Spleen (tissue), 11 donors: ENCODE measurements at regions not wholly inside any gene's neighbourhood (a gene's known extent, or its start where the extent isn't known, plus 50 kb on each side); places are given as distances from the start of the nearest gene placed in this dataset.
A peak's percentile ranks its signal among the peaks of the same experiment; 100 is the strongest.

Experiments
- DNase-seq: peaks from one replicate; pipeline ENCODE4 v3.0.0-alpha.2; 2020
- H3K27ac ChIP-seq, 8 donors: fragments of 200-600 bp; sonication (generic) in 7 of 8; 1 replicate in 4 of 8; 2 replicates in 4 of 8; pipeline versions ENCODE4 v1.5.0 to v1.8.0; 2016 to 2021; ENCODE audit warnings: inconsistent platforms in 4 of 8, mild to moderate bottlenecking in 4 of 8, moderate library complexity in 1 of 8
- H3K27me3 ChIP-seq, 7 donors: fragments of 200-600 bp; sonication (generic) in 6 of 7; replicated peaks in 1 of 7; 1 replicate in 4 of 7; 2 replicates in 3 of 7; pipeline versions ENCODE4 v1.5.0 to v1.8.0; 2016 to 2021; ENCODE audit warnings: inconsistent platforms in 3 of 7, mild to moderate bottlenecking in 1 of 7
- H3K36me3 ChIP-seq, 6 donors: fragments of 200-600 bp; sonication (generic) in 5 of 6; 1 replicate in 4 of 6; 2 replicates in 2 of 6; pipeline versions ENCODE4 v1.5.0 to v1.8.0; 2016 to 2021; ENCODE audit warnings: inconsistent platforms in 2 of 6
- H3K4me1 ChIP-seq, 6 donors: fragments of 200-600 bp; sonication (generic) in 5 of 6; 1 replicate in 3 of 6; 2 replicates in 3 of 6; pipeline versions ENCODE4 v1.5.0 to v1.8.0; 2016 to 2021; ENCODE audit warnings: inconsistent platforms in 3 of 6
- H3K4me3 ChIP-seq, 8 donors: fragments of 200-600 bp; sonication (generic) in 7 of 8; 1 replicate in 4 of 8; 2 replicates in 4 of 8; pipeline versions ENCODE4 v1.5.0 to v1.8.0; 2016 to 2021; ENCODE audit warnings: inconsistent platforms in 4 of 8, mild to moderate bottlenecking in 4 of 8, moderate library complexity in 2 of 8
- H3K9me3 ChIP-seq, 8 donors: fragments of 200-600 bp; sonication (generic) in 7 of 8; 1 replicate in 4 of 8; 2 replicates in 4 of 8; pipeline versions ENCODE4 v1.5.0 to v1.8.0; 2016 to 2021; ENCODE audit warnings: inconsistent platforms in 4 of 8
- CTCF ChIP-seq, 11 experiments: fragments of 200-600 bp in 7 of 11; fragments of 450-650 bp in 4 of 11; sonication (generic) in 4 of 11; IDR thresholded peaks in 8 of 11; conservative IDR thresholded peaks in 3 of 11; 1 replicate in 7 of 11; 2 replicates in 4 of 11; pipeline versions ENCODE4 v1.4.0 to v1.8.0; 2016 to 2021; ENCODE audit warnings: antibody characterized with exemption in 11 of 11, inconsistent platforms in 4 of 11, mild to moderate bottlenecking in 1 of 11
- POLR2A ChIP-seq, 3 donors: fragments of 450-650 bp; IDR thresholded peaks; one replicate each; pipeline ENCODE4 v1.5.1; 2017; ENCODE audit warnings: antibody characterized with exemption in 3 of 3, mild to moderate bottlenecking in 1 of 3
- POLR2AphosphoS5 ChIP-seq, 3 donors: sonication (generic); formaldehyde crosslinking; IDR thresholded peaks; one replicate each; pipeline ENCODE4 v1.5.1; 2017; ENCODE audit warnings: antibody characterized with exemption in 3 of 3
- WGBS, 5 donors: extraction: QIAGEN DNeasy Blood & Tissue Kit in 3 of 5; methylation state at CpG; one replicate each; pipeline versions ENCODE4 v1.1.5 to v1.1.7; 2013 to 2018; 5-methylcytosine and 5-hydroxymethylcytosine counted together
- intact Hi-C: fragments of 100-400 bp; cut with DNase I; formaldehyde crosslinking; loops from one replicate; pipeline ENCODE4 v1.15.0; 2023; ENCODE audit warnings: low total_unique reads
- donor health status: healthy with polysubstance abuse.
- donor health status: DM: no; HTN: no; CAD: no; lungs with moderate emphysema.
- donor health status: DM: no; HTN: no; CAD: no.
- donor health status: Bipolar disorder and iron deficiency.
- donor health status: healthy.
- donor health status: DM: no; HTN: no; CAD: no.
- donor health status: DM: yes; HTN: yes; CAD: no.

DNA sequence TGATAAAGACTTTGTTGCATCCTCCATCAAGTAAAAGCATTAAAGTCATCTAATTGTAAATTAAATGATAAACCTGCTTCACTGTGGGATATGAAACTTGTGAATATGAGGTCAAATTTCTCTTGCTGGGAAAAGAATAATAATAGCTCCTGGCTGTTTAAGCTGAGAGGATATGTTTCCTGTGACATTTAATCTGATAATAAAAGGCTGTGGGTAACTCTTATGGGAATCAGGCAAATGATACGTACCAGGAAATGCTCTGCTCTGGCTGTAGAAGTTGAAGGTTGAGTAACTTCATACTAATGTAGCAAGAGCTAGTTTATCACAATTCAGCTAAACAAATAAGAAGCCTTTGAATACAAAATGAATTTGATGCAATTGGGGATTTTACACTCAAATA lies 574.6 kb downstream of the RAPGEF2 start:
- intact Hi-C loops: no loop called here

DNA sequence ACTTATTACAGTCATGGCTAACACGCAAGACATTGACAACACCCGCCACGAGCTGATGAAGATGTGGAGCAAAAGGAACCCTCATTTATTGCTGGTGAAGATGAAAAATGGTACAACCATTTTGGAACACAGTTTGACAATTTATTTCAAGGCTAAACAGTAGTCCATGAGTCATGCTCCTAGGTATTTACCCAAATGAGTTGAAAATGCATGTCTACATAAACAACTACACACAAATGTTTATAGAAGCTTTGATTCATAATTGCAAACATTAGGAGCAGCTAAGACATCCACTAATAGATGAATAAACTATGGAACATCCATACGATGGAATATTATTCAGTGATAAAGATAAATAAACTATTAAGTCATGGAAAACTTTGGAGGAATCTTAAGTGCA lies 580.1 kb downstream of the RAPGEF2 start:
- no peaks in the 10 kb centered on the region for H3K27me3 ChIP-seq

More for the DNA sequence above, 574.6 kb downstream of the RAPGEF2 start:
- Histone ChIP-seq H3K27me3 (no peaks in the 10 kb centered on the region), H3K27ac (peak overlapping the region in 2 of 8 donors; percentile 18 to 41), H3K36me3 (no peaks in the 10 kb centered on the region), H3K4me1 (peaks cover 0 to 8% (median 0%) of the 10 kb centered on the region in 6 donors), H3K9me3 (no peaks in the 10 kb centered on the region), H3K4me3 (no peak overlapping the region)
- DNase-seq: no peak
- TF ChIP-seq POLR2A (IDR thresholded peaks at IDR 0.05) (no peak), CTCF (IDR thresholded peaks at IDR 0.05 in 8 of 11, conservative IDR thresholded peaks at IDR 0.05 in 3 of 11) (no peak)
- 34 to 52% (median 40%) methylated on average over 1 of the region's 1 CpG for WGBS, 5 donors

GRCh38 chr4:159684061-159684460 lies 581.2 kb downstream of the RAPGEF2 start:
- DNase-seq: no peak
- WGBS, 5 donors: 69 to 88% (median 77%) methylated on average over 1 of the region's 1 CpG
- no peaks in the 10 kb centered on the region for H3K4me1 ChIP-seq
- peaks cover 0 to 8% (median 0%) of the 10 kb centered on the region in 8 donors for H3K9me3 ChIP-seq
- intact Hi-C loops: no loop called here
- H3K4me3 ChIP-seq: no peak overlapping the region
- no peaks in the 10 kb centered on the region for H3K36me3 ChIP-seq
- H3K27me3 ChIP-seq: no peaks in the 10 kb centered on the region
- no peak overlapping the region for H3K27ac ChIP-seq
- TF ChIP-seq CTCF (IDR thresholded peaks at IDR 0.05 in 8 of 11, conservative IDR thresholded peaks at IDR 0.05 in 3 of 11) (no peak), POLR2A (IDR thresholded peaks at IDR 0.05) (no peak), POLR2AphosphoS5 (IDR thresholded peaks at IDR 0.05) (no peak)

More for the DNA sequence above, 580.1 kb downstream of the RAPGEF2 start:
- Histone ChIP-seq H3K4me3 (no peak overlapping the region), H3K27ac (no peak overlapping the region), H3K4me1 (no peaks in the 10 kb centered on the region), H3K9me3 (peaks cover 0 to 3% (median 0%) of the 10 kb centered on the region in 8 donors), H3K36me3 (no peaks in the 10 kb centered on the region)
- TF ChIP-seq POLR2A (IDR thresholded peaks at IDR 0.05): no peak
- TF ChIP-seq CTCF (IDR thresholded peaks at IDR 0.05 in 8 of 11, conservative IDR thresholded peaks at IDR 0.05 in 3 of 11): no peak
- TF ChIP-seq POLR2AphosphoS5 (IDR thresholded peaks at IDR 0.05): no peak
- no peak for DNase-seq
- 88 to 92% (median 91%) methylated on average over 4 of the region's 4 CpGs for WGBS, 5 donors
- intact Hi-C loops: no loop called here

DNA sequence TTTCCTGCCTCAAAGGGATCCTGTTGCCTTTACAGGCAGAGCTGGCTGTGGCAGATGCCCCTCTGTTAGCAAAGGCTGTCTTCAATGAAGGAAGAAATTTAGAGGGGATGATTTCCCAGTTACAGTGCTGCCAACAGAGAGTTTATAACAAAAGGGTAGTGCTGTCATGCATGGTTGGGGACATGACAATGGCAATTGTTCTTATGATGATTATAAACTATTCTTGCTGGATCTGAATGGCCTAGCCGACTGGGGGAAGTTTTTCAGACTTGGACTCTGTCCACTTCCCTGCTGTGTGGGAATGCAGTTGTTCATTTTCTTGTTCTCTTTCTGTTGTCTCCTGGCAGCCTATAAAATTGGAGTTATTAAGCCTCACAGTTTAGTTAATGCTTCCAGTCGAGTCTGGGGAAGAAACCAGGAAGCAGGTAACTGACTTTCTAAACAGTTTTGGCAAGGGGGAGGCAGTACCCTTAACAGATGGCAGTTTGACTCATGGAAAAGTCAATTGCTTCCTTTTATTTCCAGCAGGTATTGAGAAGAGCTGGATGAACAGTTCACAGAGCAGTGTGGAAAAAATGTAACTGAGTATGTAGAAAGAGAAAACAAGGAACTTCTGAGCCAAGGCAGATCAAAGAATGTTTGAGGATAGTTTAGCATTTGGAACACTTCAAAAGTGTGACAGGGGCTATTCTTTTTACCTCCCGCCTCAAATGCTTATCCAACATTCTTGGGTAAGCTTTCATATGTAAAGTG lies 582.6 kb downstream of the RAPGEF2 start:
- intact Hi-C loops: no loop called here
- no peak for DNase-seq
- peaks cover 0 to 16% (median 5%) of the 10 kb centered on the region in 8 donors for H3K9me3 ChIP-seq

More for the DNA sequence above, 582.6 kb downstream of the RAPGEF2 start:
- no peak overlapping the region for H3K27ac ChIP-seq
- 31 to 45% (median 37%) methylated on average over 3 of the region's 3 CpGs for WGBS, 5 donors
- TF ChIP-seq POLR2A (IDR thresholded peaks at IDR 0.05) (no peak), CTCF (IDR thresholded peaks at IDR 0.05 in 8 of 11, conservative IDR thresholded peaks at IDR 0.05 in 3 of 11) (no peak), POLR2AphosphoS5 (IDR thresholded peaks at IDR 0.05) (no peak)
- no peak overlapping the region for H3K4me3 ChIP-seq
- no peaks in the 10 kb centered on the region for H3K27me3 ChIP-seq
- no peaks in the 10 kb centered on the region for H3K36me3 ChIP-seq
- H3K4me1 ChIP-seq: no peaks in the 10 kb centered on the region
